ENCODE measurements at regions not wholly inside any gene's neighbourhood (a gene's known extent, or its start where the extent isn't known, plus 50 kb on each side); places are given as distances from the start of the nearest gene placed in this dataset.

- no peak for TF ChIP-seq CTCF (IDR thresholded peaks at IDR 0.05 in 4 of 5, conservative IDR thresholded peaks at IDR 0.05 in 1 of 5)
- no peak for TF ChIP-seq POLR2A (IDR thresholded peaks at IDR 0.05)
Observed at GRCh38 chr4:117784266-117784665, 250.0 kb upstream of the NDST3 start.

Measured in gastrocnemius medialis (tissue), 4 donors.